ENCODE measurements at regions not wholly inside any gene's neighbourhood (a gene's known extent, or its start where the extent isn't known, plus 50 kb on each side); places are given as distances from the start of the nearest gene placed in this dataset.

DNA sequence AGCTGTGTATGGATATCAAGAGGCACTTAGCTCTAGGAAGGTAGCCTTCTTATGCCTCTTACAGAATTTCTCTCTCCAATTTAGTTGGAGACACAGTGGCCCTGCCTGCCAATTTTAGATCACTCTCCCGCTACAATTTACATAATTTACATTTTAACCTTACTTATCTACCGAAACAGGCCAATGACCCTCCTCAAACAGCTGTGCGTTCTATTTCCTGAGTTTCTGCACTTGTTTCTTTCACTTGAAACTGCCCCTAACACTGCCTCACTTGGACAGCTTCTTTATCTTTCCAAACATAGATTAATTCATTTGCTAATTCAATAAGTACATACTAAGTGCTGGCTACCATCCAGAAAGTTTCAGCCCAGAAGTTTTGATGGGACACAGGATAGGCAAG, 52.9 kb upstream of the HDDC2 start:
- TF ChIP-seq GATA1 (IDR thresholded peaks at IDR 0.05; ENCODE audit: low read depth, low read length) (no peak), POLR2A (IDR thresholded peaks at IDR 0.05; ENCODE audit: low read length) (no peak)
- DNase-seq = no peak

DNA sequence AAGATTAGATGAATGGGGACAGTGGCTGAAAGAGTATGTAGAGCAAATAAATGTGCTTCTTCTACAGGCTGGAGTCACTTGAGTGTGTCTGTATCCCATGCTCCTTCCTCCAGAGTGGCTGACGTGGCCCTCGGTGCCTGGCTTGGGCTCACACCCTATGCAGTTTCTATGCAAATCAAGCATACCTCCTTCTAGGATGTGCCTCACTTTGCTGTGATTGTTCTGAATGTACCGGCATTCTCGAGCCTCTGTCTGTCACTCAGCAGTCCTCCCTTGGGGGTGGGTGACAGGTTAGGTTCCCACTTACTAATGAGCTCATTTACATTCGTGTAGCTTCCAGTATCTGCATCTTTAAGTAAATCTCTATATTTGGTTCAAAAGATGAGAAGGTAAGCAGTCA, 55.1 kb upstream of the HDDC2 start:
- no peak for DNase-seq
- TF ChIP-seq POLR2A (IDR thresholded peaks at IDR 0.05; ENCODE audit: low read length) (no peak), GATA1 (IDR thresholded peaks at IDR 0.05; ENCODE audit: low read depth, low read length) (no peak)

DNA sequence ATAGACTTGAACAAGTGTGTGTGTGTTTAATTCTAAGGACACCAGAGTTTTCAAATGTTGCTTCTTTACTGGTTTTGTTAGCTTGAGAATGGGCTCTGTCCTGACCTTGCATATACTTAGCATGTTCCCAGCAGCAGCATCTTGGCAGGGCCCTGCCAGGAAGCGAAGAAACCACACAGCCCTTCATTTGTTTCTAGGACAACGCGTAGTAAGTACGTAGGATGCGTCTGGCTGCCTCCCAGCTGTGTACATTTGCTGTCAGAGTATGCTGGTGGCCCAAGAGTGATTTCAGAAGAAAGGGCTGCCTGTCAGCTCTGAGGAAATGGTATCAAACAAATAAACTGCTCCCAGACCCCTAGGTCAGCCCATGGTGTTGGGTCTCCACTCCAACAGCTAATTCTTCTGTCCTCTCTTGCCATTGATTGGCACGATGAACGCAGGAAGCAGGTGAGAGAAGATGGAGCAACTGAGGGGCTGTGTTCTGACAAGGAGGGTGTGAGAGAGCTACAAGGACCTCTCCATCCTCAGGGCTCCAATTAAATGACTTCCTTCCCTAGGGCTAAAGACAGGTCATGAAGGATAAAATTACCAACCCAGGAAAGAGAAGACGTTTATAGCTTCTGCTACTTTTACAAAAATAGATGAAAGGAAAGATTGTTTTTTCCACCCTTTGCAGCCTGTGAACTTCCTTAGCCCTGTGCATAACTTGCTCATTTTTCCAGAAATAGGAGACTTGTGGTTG, 55.9 kb upstream of the HDDC2 start:
- no peak for DNase-seq
- TF ChIP-seq GATA1 (IDR thresholded peaks at IDR 0.05; ENCODE audit: low read depth, low read length) (no peak), POLR2A (IDR thresholded peaks at IDR 0.05; ENCODE audit: low read length) (no peak)

DNA sequence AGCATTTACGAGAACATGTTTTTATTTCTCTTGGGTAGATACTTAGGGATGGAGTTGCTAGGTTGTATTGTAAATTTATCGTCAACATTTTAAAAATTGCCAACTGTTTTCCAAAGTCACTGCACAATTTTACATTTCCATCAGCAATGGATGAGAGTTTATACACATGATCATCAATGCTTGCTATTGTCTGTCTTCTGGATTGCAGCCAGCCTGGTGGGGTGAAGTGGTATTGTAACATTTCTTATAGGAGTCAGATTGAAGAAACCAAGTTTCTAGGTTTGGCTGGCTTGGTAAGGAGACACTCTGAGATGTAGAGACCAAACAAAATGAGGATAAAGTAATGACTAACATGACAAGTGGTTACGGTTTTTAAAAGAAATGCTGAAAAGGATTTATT, 57.1 kb upstream of the HDDC2 start:
- DNase-seq = no peak
- TF ChIP-seq POLR2A (IDR thresholded peaks at IDR 0.05; ENCODE audit: low read length) = no peak

DNA sequence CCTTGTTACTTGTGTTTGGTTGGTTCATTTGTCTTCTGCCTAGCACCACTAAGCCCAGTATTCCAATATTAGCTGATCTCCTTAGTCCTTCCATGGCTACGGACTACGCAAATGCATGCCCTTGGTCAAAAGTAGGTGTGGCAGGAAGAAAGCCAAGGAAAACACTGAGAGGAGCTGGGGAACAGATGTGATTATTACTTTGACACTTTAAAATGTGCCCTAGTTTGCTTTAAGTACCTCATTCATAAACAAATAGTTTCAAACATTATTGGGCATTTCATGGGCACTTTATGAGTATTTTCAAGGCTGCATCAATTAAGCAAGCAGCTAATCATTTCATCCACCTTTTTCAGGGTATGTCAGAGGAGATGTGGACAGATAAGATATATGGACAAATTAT, 60.1 kb upstream of the HDDC2 start:
- TF ChIP-seq POLR2A (IDR thresholded peaks at IDR 0.05; ENCODE audit: low read length) = no peak
- TF ChIP-seq GATA1 (IDR thresholded peaks at IDR 0.05; ENCODE audit: low read depth, low read length) = no peak

DNA sequence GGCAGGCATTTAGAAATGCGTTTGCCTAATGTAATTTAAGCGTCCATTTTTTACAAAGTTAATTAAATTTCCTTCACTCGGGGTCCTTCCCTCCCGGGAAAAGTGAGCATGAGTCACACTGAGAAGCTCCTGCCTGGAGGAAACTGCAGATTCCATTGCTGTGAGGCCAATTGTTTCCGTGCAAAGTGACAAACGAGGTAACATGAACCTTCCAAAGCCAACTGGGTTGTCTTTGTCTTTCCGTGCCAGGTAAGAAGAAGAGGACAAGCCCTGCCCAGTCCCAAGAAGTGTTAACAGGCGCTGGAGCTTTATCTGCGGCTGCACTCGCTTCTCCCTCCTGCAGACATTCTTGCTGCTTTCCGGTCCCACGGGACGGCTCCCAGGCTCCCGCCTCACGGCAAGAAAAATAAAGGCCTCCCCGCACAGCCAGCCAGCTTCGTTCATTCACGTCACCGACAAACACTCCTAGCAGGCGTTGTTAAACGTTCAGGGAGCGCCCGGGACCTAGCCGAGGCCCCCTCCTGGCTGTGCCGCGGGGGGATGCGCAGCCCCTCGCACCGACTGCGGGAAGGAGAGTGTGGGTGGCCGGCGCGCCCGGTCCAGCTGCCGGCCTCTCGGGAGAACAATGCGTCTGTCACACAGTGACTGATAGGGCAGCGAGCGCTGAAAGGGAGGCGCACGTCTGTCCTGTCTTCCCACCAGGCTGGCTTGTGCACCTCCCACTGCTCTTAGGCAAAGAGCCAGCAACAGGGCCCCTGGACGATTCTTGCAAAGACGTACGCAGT, 61.5 kb upstream of the HDDC2 start:
- TF ChIP-seq POLR2A (IDR thresholded peaks at IDR 0.05; ENCODE audit: low read length) = no peak
- TF ChIP-seq GATA1 (IDR thresholded peaks at IDR 0.05; ENCODE audit: low read depth, low read length) = no peak
- peak; percentile 51 to 57 for DNase-seq

More for the DNA sequence above, 60.1 kb upstream of the HDDC2 start:
- DNase-seq = no peak

DNA sequence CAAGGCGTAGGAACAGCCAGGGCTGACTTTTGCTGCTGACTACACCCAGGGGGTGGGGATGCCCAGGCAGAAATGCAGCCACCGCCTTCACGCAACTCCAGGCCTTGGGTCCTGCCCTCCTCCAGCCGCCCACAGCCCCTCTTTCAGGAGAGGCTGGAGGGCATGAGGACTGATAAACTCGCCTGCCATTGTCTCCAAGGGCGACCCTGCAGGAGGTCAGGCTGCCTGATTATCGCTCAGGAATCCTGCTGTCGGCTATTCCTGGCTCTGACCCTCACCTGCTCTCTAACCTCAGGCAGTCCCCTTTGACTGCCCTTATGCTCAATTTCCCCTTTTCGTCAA, 62.0 kb upstream of the HDDC2 start:
- TF ChIP-seq GATA1 (IDR thresholded peaks at IDR 0.05; ENCODE audit: low read depth, low read length) (no peak), POLR2A (IDR thresholded peaks at IDR 0.05; ENCODE audit: low read length) (no peak)
- DNase-seq = no peak

DNA sequence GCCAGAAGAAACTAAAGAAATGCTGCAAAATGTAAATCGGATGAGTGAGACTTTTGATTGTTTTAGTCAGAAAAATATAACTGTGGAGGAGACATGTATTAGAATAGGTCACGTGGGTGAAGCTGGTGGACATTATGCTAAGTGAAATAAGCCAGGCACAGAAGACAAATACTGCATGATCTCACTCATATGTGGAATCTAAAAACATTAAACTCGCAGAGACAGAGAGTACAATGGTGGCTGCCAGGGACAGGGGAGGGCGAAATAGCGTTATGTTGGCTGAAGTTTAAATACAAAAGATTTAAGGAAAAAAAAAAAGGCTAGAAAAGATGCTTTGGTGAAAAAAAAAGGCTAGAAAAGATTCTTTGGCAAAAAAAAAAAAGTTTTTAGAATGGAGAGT, 63.5 kb upstream of the HDDC2 start:
- no peak for DNase-seq
- no peak for TF ChIP-seq POLR2A (IDR thresholded peaks at IDR 0.05; ENCODE audit: low read length)
- no peak for TF ChIP-seq GATA1 (IDR thresholded peaks at IDR 0.05; ENCODE audit: low read depth, low read length)

DNA sequence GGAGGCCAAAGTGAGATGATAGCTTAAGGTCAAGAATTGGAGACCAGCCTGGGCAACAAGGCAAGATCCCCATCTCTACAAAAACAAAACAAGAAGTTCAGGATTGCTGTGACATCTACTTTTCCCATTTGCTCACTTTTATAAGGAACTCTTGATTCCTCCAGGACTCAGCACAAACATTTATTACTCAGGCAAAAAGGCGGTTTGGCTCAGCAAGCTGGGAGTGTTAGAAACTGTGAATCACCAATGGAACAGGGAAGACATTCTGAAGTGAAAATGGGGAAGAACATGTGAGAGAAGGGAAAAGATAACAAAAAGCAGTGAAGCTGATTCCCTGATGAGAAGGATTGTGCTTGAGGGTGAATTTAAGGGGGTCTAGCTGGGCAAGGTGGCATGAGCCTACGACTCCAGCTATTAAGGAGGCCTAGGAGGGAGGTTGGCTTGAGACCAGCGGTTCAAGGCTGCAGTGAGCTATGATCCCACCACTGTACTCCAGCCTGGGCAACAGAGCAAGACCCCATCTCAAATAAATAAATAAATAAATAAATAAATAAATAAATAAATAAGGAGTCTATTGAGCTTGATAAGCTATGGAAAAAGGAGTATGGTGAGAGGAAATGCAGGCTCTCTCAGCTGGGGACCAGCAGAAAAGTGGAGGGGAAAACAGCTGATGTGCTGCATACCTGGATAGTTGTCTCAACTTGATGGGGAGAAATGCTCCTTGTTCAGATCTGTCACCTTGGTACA, 65.4 kb upstream of the HDDC2 start:
- TF ChIP-seq POLR2A (IDR thresholded peaks at IDR 0.05; ENCODE audit: low read length) (no peak), GATA1 (IDR thresholded peaks at IDR 0.05; ENCODE audit: low read depth, low read length) (no peak)

DNA sequence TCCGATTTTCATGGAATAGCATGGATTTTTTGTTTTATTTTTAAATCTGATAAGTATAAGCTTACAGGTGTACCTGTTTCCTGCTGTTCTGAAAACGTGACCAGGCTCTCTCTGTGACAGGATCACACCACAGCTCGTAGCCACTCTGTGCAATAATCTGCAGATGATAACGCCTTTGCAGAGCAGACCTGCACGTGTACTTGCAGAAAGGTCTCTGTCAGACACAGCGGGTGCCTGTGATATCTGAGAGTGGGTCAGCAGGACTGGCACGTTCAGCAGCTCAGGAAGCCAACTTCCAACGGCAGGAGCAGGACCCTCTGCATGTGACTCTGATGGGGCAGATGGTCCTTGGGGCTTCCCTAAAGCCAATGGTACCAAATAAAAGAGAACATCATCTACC, 68.6 kb upstream of the HDDC2 start:
- DNase-seq = no peak
- TF ChIP-seq POLR2A (IDR thresholded peaks at IDR 0.05; ENCODE audit: low read length) (no peak), GATA1 (IDR thresholded peaks at IDR 0.05; ENCODE audit: low read depth, low read length) (no peak)

More for the DNA sequence above, 65.4 kb upstream of the HDDC2 start:
- no peak for DNase-seq

DNA sequence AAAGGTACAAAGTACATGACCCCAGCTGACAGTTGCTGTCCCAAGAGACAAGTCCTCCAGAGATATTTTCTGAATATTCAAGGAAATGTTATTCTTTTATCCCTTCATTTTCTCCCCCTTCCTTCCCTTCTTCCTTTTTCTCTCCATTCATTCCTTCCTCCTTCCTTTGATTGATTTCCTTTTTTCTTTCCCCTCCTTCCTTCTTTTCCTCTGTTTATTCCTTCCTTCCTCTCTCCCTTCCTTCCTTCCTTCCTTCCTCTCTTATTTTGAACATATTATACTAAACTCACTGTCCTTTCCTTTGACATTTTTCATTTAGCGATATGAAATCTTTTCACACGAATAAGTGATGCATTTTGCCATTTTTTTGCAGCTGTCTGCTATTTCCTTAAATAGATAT, 73.2 kb upstream of the HDDC2 start:
- TF ChIP-seq POLR2A (IDR thresholded peaks at IDR 0.05; ENCODE audit: low read length) (no peak), GATA1 (IDR thresholded peaks at IDR 0.05; ENCODE audit: low read depth, low read length) (no peak)
- DNase-seq = no peak

DNA sequence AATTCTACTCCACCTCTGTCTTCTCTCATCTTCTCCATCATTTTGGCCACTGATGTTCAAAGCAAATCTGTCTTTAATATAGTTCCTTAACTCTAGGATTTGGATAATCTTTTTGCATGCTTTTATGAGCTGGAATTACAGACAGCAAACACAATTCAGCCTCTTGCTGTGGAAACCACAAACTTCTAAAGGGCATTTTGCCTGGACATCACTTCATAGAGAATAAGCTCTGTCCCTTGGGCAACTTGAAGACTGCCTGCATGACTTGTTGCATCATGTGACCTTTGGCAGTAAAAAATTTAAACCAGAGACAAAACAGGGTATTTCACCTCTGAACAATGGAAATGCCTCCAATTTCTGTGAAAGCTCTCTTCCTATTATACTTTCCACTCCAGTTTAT, 74.1 kb upstream of the HDDC2 start:
- no peak for DNase-seq
- TF ChIP-seq POLR2A (IDR thresholded peaks at IDR 0.05; ENCODE audit: low read length) (no peak), GATA1 (IDR thresholded peaks at IDR 0.05; ENCODE audit: low read depth, low read length) (no peak)

DNA sequence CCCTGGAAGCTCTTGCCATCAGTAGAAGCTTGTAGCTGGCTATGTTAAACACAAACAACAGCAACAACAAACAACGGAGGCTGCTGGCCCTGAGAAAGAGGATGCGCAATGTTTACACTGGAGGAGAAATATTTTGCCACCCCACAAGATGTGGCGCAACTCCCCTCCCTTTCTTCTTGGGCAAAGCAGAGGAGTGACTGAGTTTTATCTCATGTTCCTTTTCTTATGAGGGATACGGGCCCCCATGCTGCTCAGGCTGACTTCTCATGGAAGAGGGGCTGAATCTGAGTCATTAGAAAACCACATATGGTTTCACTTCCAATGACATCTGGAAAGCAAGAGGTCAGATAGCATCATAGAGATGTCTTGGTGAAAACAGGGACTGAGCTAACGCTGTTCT, 75.9 kb upstream of the HDDC2 start:
- TF ChIP-seq GATA1 (IDR thresholded peaks at IDR 0.05; ENCODE audit: low read depth, low read length) (no peak), POLR2A (IDR thresholded peaks at IDR 0.05; ENCODE audit: low read length) (no peak)
- no peak for DNase-seq

DNA sequence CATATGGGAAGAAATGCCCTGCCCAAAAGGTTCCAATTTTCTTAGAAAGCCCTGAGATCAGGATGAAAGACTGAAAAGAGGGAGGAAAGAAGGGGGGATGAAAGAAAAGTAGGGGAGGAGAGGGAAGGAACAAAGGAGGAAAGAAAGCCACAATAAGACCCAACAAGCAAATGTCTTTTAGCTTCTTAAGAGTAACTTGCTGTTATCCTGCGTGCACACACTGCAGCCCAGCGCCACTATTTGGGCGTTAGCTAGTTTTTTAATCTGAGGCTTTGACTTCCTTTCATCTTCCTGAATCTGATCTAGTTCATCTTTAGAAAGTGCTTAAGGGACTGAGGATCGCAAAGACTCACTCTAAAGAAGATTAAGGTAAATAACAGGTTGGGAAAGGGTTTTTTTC, 77.4 kb upstream of the HDDC2 start:
- TF ChIP-seq GATA1 (IDR thresholded peaks at IDR 0.05; ENCODE audit: low read depth, low read length) = no peak
- no peak for TF ChIP-seq POLR2A (IDR thresholded peaks at IDR 0.05; ENCODE audit: low read length)
- no peak for DNase-seq
